PC-3 (cell line): ENCODE measurements at regions not wholly inside any gene's neighbourhood (a gene's known extent, or its start where the extent isn't known, plus 50 kb on each side); places are given as distances from the start of the nearest gene placed in this dataset.

Source experiments
- ATAC-seq: fragments of 200-7000 bp; cut with Tn5 transposase; 2 replicates; pipeline ENCODE4 v1.9.1; 2020; ENCODE audit warnings: mild to moderate bottlenecking, moderate library complexity
- BruUV-seq: library from RNA; stranded (reverse); fragments of 400-500 nt; replicated peaks from 2 replicates; lab custom pipeline; 2021; lab: Mats Ljungman, UMichigan
- CTCF ChIA-PET: fragments of 300-600 bp; sonication (Branson Sonifier 250); formaldehyde crosslinking; loops from one replicate; lab custom pipeline; 2022; ENCODE audit warnings: antibody characterized with exemption; lab: Charles Lee
- POLR2A ChIA-PET: fragments of 300-600 bp; sonication (Branson Sonifier 250); formaldehyde crosslinking; loops from one replicate; lab custom pipeline; 2022; ENCODE audit warnings: antibody characterized with exemption; ENCODE audit not compliant: unreplicated experiment; lab: Charles Lee
- DNase-seq: peaks from one replicate; pipeline ENCODE4 v3.0.0-alpha.2; 2015
- H2AFZ ChIP-seq: fragments of 300-600 bp; sonication (generic); 2 replicates; pipeline ENCODE4 v1.6.0; 2016; ENCODE audit warnings: antibody characterized with exemption, low read length
- H3F3A ChIP-seq: fragments of 300-600 bp; sonication (generic); one replicate; pipeline ENCODE4 v1.6.0; 2017; ENCODE audit warnings: antibody characterized with exemption, low read length, control low read depth, mild to moderate bottlenecking; ENCODE audit not compliant: unreplicated experiment
- H3K27ac ChIP-seq: fragments of 300-600 bp; sonication (generic); 2 replicates; pipeline ENCODE4 v1.5.1; 2016; ENCODE audit warnings: mild to moderate bottlenecking, low read length
- H3K27me3 ChIP-seq: fragments of 300-600 bp; sonication (generic); 2 replicates; pipeline ENCODE4 v1.6.1; 2016; ENCODE audit warnings: low read length, mixed read lengths
- H3K36me3 ChIP-seq: fragments of 300-600 bp; sonication (generic); 2 replicates; pipeline ENCODE4 v1.6.1; 2016; ENCODE audit warnings: low read depth, mixed run types, low read length, mixed read lengths
- H3K4me1 ChIP-seq: fragments of 300-600 bp; sonication (generic); 2 replicates; pipeline ENCODE4 v1.5.1; 2016; ENCODE audit warnings: low read length; ENCODE audit not compliant: insufficient read depth
- H3K4me2 ChIP-seq: fragments of 300-600 bp; sonication (generic); 2 replicates; pipeline ENCODE4 v1.6.0; 2016; ENCODE audit warnings: low read length
- H3K4me3 ChIP-seq: fragments of 300-600 bp; sonication (generic); 2 replicates; pipeline ENCODE4 v1.5.1; 2016; ENCODE audit warnings: mild to moderate bottlenecking, low read length, mixed read lengths
- H3K79me2 ChIP-seq: fragments of 300-600 bp; sonication (generic); 2 replicates; pipeline ENCODE4 v1.6.1; 2017; ENCODE audit warnings: low read length, mixed read lengths
- H3K9ac ChIP-seq: fragments of 300-600 bp; sonication (generic); 2 replicates; pipeline ENCODE4 v1.6.0; 2016; ENCODE audit warnings: mild to moderate bottlenecking, low read length
- H3K9me2 ChIP-seq: fragments of 300-600 bp; sonication (generic); replicated peaks from 2 replicates; pipeline ENCODE4 v1.6.1; 2016; ENCODE audit warnings: mixed run types, low read length, mixed read lengths
- H3K9me3 ChIP-seq: fragments of 300-600 bp; sonication (generic); 2 replicates; pipeline ENCODE4 v1.6.1; 2016; ENCODE audit warnings: low read length, mixed read lengths
- H4K20me1 ChIP-seq: fragments of 300-600 bp; sonication (generic); 2 replicates; pipeline ENCODE4 v1.6.1; 2016; ENCODE audit warnings: low read length, mixed read lengths
- EZH2 ChIP-seq: fragments of 300-600 bp; sonication (generic); IDR thresholded peaks from one replicate; pipeline ENCODE4 v1.6.1; 2017; ENCODE audit warnings: antibody characterized with exemption, mild to moderate bottlenecking, low read length; ENCODE audit not compliant: unreplicated experiment
- EZH2phosphoT487 ChIP-seq: fragments of 300-600 bp; sonication (generic); IDR thresholded peaks from 2 replicates; pipeline ENCODE4 v1.6.1; 2018; ENCODE audit warnings: mild to moderate bottlenecking, antibody characterized with exemption, low read length, borderline replicate concordance
- intact Hi-C: fragments of 100-400 bp; cut with micrococcal nuclease; formaldehyde crosslinking; loops from 2 replicates; pipeline ENCODE4 v1.9.0; 2023
- TF ChIP-seq, protein P1 (sequence below): fragments of 300-600 bp; sonication (generic); conservative IDR thresholded peaks from 2 replicates; pipeline ENCODE4 v1.5.1; 2017; ENCODE audit warnings: antibody characterized with exemption, low read depth, mild to moderate bottlenecking, low read length

DNA sequence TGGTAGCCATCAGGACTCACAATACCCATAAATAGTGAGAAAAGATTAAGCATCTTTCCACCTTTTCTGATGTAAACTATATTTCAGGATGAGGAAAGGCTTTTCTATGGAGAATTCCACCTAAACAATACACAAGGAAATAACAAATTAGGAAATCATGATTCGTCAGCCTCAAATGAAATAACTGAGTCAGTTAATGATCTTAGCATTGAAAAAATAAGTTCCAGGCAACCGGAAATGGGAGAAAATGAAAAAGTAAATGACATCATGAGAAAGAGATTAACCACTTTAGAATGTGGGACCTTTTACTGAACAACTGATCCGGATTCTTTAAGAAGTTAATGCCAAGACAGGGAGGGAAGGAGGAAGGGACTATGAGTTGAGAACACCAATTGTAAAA is 742.3 kb downstream of the TNS3 start:
- Histone ChIP-seq H3F3A (no peaks in the 10 kb centered on the region), H4K20me1 (no peaks in the 10 kb centered on the region), H2AFZ (no peak overlapping the region), H3K27me3 (no peaks in the 10 kb centered on the region), H3K27ac (no peak overlapping the region), H3K4me3 (no peak overlapping the region), H3K9ac (no peak overlapping the region), H3K4me1 (no peaks in the 10 kb centered on the region), H3K79me2 (no peaks in the 10 kb centered on the region), H3K36me3 (no peaks in the 10 kb centered on the region), H3K9me3 (no peaks in the 10 kb centered on the region), H3K9me2 (no peaks in the 10 kb centered on the region), H3K4me2 (no peak overlapping the region)
- BruUV-seq: no TSS peak
- ATAC-seq (no peak), DNase-seq (no peak)
- intact Hi-C loops: no loop called here
- ChIA-PET CTCF (no interaction called here), POLR2A (no interaction called here)
- TF ChIP-seq, protein P1, sequence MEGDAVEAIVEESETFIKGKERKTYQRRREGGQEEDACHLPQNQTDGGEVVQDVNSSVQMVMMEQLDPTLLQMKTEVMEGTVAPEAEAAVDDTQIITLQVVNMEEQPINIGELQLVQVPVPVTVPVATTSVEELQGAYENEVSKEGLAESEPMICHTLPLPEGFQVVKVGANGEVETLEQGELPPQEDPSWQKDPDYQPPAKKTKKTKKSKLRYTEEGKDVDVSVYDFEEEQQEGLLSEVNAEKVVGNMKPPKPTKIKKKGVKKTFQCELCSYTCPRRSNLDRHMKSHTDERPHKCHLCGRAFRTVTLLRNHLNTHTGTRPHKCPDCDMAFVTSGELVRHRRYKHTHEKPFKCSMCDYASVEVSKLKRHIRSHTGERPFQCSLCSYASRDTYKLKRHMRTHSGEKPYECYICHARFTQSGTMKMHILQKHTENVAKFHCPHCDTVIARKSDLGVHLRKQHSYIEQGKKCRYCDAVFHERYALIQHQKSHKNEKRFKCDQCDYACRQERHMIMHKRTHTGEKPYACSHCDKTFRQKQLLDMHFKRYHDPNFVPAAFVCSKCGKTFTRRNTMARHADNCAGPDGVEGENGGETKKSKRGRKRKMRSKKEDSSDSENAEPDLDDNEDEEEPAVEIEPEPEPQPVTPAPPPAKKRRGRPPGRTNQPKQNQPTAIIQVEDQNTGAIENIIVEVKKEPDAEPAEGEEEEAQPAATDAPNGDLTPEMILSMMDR: no peak
- no peak for TF ChIP-seq EZH2
- TF ChIP-seq EZH2phosphoT487: no peak

DNA sequence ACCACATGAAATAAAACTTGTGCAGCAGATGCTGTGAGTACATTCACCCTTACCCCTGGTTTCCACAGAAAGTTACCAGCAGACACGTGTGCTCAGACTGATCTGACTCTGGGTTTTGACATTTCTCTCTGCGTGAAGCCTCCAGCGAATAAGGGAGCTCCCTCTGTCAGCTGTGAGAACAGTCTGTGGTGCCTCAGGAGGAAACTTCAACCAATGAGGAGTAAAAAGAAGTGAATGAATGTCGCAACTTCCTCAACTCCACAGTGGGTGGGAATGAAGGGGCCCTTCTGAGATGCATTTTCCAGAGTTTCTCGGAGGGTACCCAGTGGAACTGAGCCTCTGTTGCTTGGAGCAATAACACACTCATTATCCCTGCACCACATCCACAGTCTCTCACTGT is 743.4 kb downstream of the TNS3 start:
- Histone ChIP-seq H3K4me1 (no peaks in the 10 kb centered on the region), H3K9me3 (no peaks in the 10 kb centered on the region), H3K79me2 (no peaks in the 10 kb centered on the region), H3K9me2 (no peaks in the 10 kb centered on the region), H2AFZ (no peak overlapping the region), H3F3A (no peaks in the 10 kb centered on the region), H3K4me2 (no peak overlapping the region), H3K36me3 (no peaks in the 10 kb centered on the region), H4K20me1 (no peaks in the 10 kb centered on the region), H3K4me3 (no peak overlapping the region), H3K9ac (no peak overlapping the region), H3K27me3 (no peaks in the 10 kb centered on the region), H3K27ac (no peak overlapping the region)
- intact Hi-C loops: no loop called here
- no peak for DNase-seq
- ATAC-seq: no peak
- ChIA-PET POLR2A (no interaction called here), CTCF (no interaction called here)
- TF ChIP-seq EZH2 (no peak), EZH2phosphoT487 (no peak)
- TF ChIP-seq, protein P1: no peak
- BruUV-seq: no TSS peak

DNA sequence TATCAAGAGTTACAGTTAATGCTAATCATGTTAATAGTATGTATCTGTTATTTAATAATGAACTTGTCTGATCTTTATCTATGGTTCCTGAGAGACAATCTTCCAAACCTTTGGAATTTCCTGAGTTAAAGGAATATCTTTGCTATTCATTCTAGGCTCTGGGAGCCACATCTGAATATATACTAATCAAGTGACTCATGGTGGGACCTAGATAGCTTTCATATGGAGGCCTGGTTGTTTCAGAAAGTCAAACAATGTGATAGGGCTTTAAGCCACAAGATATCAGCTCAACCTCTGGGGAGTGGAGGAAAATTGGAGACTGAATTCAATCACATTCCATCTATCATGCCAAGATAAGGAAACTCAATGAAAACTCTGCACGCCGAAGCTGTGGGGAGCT is 746.4 kb downstream of the TNS3 start:
- DNase-seq (no peak), ATAC-seq (no peak)
- H3F3A ChIP-seq: no peaks in the 10 kb centered on the region
- intact Hi-C loops: no loop called here
- no peak overlapping the region for H2AFZ ChIP-seq
- ChIA-PET POLR2A (no interaction called here), CTCF (no interaction called here)
- no peaks in the 10 kb centered on the region for H3K9me3 ChIP-seq
- no peak overlapping the region for H3K4me2 ChIP-seq
- H3K4me3 ChIP-seq: no peak overlapping the region
- H3K36me3 ChIP-seq: no peaks in the 10 kb centered on the region
- no peak overlapping the region for H3K27ac ChIP-seq
- TF ChIP-seq EZH2phosphoT487 (no peak), EZH2 (no peak)
- TF ChIP-seq, protein P1: no peak
- H3K9ac ChIP-seq: no peak overlapping the region
- no peaks in the 10 kb centered on the region for H3K27me3 ChIP-seq
- no peaks in the 10 kb centered on the region for H4K20me1 ChIP-seq
- H3K79me2 ChIP-seq: no peaks in the 10 kb centered on the region
- no peaks in the 10 kb centered on the region for H3K4me1 ChIP-seq
- no peaks in the 10 kb centered on the region for H3K9me2 ChIP-seq
- BruUV-seq: no TSS peak
